ENCODE measurements at regions not wholly inside any gene's neighbourhood (a gene's known extent, or its start where the extent isn't known, plus 50 kb on each side); places are given as distances from the start of the nearest gene placed in this dataset.

DNA sequence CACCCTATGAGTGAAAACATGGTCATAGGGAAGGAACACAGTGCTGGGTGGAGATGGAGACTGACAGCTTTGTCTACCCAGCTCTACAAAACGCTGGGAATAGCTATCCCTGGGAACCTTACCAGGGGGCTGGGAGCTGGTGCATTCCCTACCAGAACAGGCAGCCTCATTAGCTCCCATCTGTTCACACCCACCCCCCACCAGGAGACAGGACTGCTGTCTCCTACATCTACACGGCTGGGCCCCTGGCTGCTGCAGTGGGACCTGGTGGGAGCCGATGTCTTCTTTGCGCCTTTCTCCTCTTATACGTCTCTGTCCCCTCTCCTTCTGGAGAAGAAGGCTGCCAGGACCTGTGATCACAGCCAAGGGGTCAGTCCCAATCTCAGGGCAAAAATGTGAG is 90.8 kb downstream of the UQCRFS1 start:
- Histone ChIP-seq H3K36me3 (ENCODE audit: control insufficient read depth, insufficient read depth, low read length) (no peaks in the 10 kb centered on the region), H3K9me3 (ENCODE audit: control insufficient read depth in 2 of 2, low read length in 2 of 2) (no peaks in the 10 kb centered on the region), H3K4me1 (ENCODE audit: control insufficient read depth, insufficient read depth, low read length, poor library complexity, severe bottlenecking) (no peaks in the 10 kb centered on the region), H3K27ac (ENCODE audit: insufficient read depth, low read length, poor library complexity, severe bottlenecking) (no peak overlapping the region), H3K27me3 (ENCODE audit: control insufficient read depth, insufficient read depth, low read length) (no peaks in the 10 kb centered on the region), H3K4me3 (ENCODE audit: low read depth, low read length) (no peak overlapping the region)
- DNase-seq (no peak), ATAC-seq (ENCODE audit: low read depth in 2 of 2) (no peak)
- H3K27me3 Mint-ChIP-seq: no peaks in the 10 kb centered on the region
- no peak overlapping the region for H3K4me3 Mint-ChIP-seq
- peaks cover 0 to 6% (median 5%) of the 10 kb centered on the region in 7 donors for H3K9me3 Mint-ChIP-seq
- H3K36me3 Mint-ChIP-seq: no peaks in the 10 kb centered on the region
- H3K27ac Mint-ChIP-seq: no peak overlapping the region
- no peaks in the 10 kb centered on the region for H3K4me1 Mint-ChIP-seq

DNA sequence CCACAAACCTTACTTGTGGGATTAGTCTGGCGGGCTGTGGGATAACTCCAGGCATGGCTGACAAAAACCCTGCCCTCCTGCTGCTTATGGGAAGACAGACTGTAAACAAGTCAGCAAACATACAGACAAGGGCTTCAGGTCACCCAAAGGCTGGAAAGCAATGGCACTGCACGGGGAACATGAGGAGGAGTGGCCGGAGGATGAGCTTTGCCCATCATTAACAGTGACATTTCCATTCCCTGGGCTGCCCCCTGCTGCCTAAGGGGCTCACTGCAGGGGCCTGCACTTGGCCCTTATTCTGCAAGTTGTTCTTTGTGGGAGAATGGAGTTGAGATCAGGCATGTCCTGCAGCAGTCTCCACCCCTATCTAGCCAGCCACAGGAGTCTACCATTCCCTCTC is 91.3 kb downstream of the UQCRFS1 start:
- Mint-ChIP-seq H3K27ac (no peak overlapping the region), H3K4me3 (no peak overlapping the region), H3K4me1 (no peaks in the 10 kb centered on the region), H3K9me3 (peaks cover 0 to 6% (median 5%) of the 10 kb centered on the region in 7 donors), H3K36me3 (no peaks in the 10 kb centered on the region), H3K27me3 (no peaks in the 10 kb centered on the region)
- no peaks in the 10 kb centered on the region for H3K27me3 ChIP-seq (ENCODE audit: control insufficient read depth, insufficient read depth, low read length)
- ATAC-seq (ENCODE audit: low read depth in 2 of 2) (no peak), DNase-seq (no peak)
- H3K4me3 ChIP-seq (ENCODE audit: low read depth, low read length): no peak overlapping the region
- no peak overlapping the region for H3K27ac ChIP-seq (ENCODE audit: insufficient read depth, low read length, poor library complexity, severe bottlenecking)
- H3K9me3 ChIP-seq (ENCODE audit: control insufficient read depth in 2 of 2, low read length in 2 of 2): no peaks in the 10 kb centered on the region
- no peaks in the 10 kb centered on the region for H3K4me1 ChIP-seq (ENCODE audit: control insufficient read depth, insufficient read depth, low read length, poor library complexity, severe bottlenecking)
- no peaks in the 10 kb centered on the region for H3K36me3 ChIP-seq (ENCODE audit: control insufficient read depth, insufficient read depth, low read length)

DNA sequence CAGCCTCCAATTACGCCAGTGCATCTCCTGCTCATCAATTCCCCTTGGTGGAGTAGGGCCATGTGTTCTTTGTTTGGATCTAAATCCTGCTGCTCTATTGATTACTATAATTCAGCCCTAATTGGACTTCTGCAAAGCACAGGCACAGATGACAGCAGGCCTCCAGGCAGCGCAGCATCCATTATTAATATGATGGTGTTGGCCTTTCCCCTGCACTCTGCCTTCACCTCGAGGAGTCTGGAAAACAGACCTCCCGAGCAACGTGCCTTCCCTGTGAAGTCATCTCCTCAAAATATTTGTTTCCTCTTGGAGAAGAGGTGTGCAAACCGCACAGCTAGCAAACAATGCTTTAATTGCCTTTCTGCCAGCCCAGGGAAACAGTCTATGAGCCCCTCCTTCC is 92.5 kb downstream of the UQCRFS1 start:
- Mint-ChIP-seq H3K9me3 (peaks cover 0 to 6% (median 4%) of the 10 kb centered on the region in 7 donors), H3K27ac (no peak overlapping the region), H3K36me3 (no peaks in the 10 kb centered on the region), H3K27me3 (no peaks in the 10 kb centered on the region), H3K4me3 (no peak overlapping the region), H3K4me1 (no peaks in the 10 kb centered on the region)
- H3K27me3 ChIP-seq (ENCODE audit: control insufficient read depth, insufficient read depth, low read length): no peaks in the 10 kb centered on the region
- ATAC-seq (ENCODE audit: low read depth in 2 of 2) (no peak), DNase-seq (no peak)
- no peaks in the 10 kb centered on the region for H3K9me3 ChIP-seq (ENCODE audit: control insufficient read depth in 2 of 2, low read length in 2 of 2)
- no peak overlapping the region for H3K27ac ChIP-seq (ENCODE audit: insufficient read depth, low read length, poor library complexity, severe bottlenecking)
- no peaks in the 10 kb centered on the region for H3K36me3 ChIP-seq (ENCODE audit: control insufficient read depth, insufficient read depth, low read length)
- no peak overlapping the region for H3K4me3 ChIP-seq (ENCODE audit: low read depth, low read length)
- H3K4me1 ChIP-seq (ENCODE audit: control insufficient read depth, insufficient read depth, low read length, poor library complexity, severe bottlenecking): no peaks in the 10 kb centered on the region

DNA sequence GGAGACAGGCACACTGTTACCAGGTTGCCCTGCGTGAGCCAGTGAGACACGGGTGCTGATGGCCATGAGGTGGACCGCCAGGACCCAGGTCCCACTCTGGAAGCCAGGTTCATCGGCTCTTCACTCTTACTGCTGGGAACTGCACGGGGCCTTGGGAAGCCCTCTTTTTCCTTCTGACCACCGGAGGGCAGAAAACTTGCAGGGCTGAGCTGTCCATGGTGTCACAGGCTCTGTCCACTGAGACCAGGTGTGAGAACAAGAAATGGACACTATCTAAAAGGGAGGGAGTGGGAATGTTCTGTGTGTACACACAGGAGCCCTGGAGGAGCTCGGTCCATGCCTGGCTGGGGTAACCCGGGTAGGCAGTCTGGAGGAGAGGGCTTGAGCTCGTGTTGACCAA is 93.4 kb downstream of the UQCRFS1 start:
- no peaks in the 10 kb centered on the region for H3K4me1 Mint-ChIP-seq
- no peaks in the 10 kb centered on the region for H3K9me3 ChIP-seq (ENCODE audit: control insufficient read depth in 2 of 2, low read length in 2 of 2)
- ATAC-seq (ENCODE audit: low read depth in 2 of 2): no peak
- H3K36me3 ChIP-seq (ENCODE audit: control insufficient read depth, insufficient read depth, low read length): no peaks in the 10 kb centered on the region
- no peak overlapping the region for H3K27ac Mint-ChIP-seq
- no peak overlapping the region for H3K27ac ChIP-seq (ENCODE audit: insufficient read depth, low read length, poor library complexity, severe bottlenecking)
- no peaks in the 10 kb centered on the region for H3K4me1 ChIP-seq (ENCODE audit: control insufficient read depth, insufficient read depth, low read length, poor library complexity, severe bottlenecking)
- no peaks in the 10 kb centered on the region for H3K36me3 Mint-ChIP-seq
- H3K4me3 ChIP-seq (ENCODE audit: low read depth, low read length): no peak overlapping the region
- H3K27me3 ChIP-seq (ENCODE audit: control insufficient read depth, insufficient read depth, low read length): no peaks in the 10 kb centered on the region
- DNase-seq: no peak
- H3K4me3 Mint-ChIP-seq: no peak overlapping the region
- H3K9me3 Mint-ChIP-seq: peaks cover 0 to 8% (median 1%) of the 10 kb centered on the region in 7 donors
- H3K27me3 Mint-ChIP-seq: no peaks in the 10 kb centered on the region

DNA sequence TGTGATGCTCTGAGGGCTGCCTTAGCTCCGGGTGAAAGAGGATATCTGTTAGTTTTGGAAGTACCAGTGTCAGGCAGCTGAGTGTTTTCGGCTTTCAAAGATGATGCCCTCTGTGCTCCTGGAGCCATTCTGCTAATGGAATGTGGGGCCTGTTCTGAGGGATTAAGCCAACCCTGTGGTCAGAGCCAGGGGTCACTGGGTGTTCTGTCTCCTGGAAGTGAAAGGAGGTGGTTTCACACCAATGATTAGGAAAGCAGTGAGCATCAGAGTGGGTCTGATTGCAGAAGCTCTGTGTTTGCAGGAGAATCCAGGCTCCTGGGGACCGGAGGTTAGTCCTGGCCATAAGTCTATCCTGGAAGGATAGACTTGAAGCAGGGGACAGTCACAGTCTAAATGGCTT is 94.6 kb downstream of the UQCRFS1 start:
- no peaks in the 10 kb centered on the region for H3K27me3 Mint-ChIP-seq
- DNase-seq (no peak), ATAC-seq (ENCODE audit: low read depth in 2 of 2) (no peak)
- no peaks in the 10 kb centered on the region for H3K27me3 ChIP-seq (ENCODE audit: control insufficient read depth, insufficient read depth, low read length)
- H3K9me3 Mint-ChIP-seq: peaks cover 0 to 6% (median 1%) of the 10 kb centered on the region in 7 donors
- H3K36me3 ChIP-seq (ENCODE audit: control insufficient read depth, insufficient read depth, low read length): no peaks in the 10 kb centered on the region
- H3K36me3 Mint-ChIP-seq: no peaks in the 10 kb centered on the region
- no peak overlapping the region for H3K4me3 Mint-ChIP-seq
- no peak overlapping the region for H3K4me3 ChIP-seq (ENCODE audit: low read depth, low read length)
- H3K27ac ChIP-seq (ENCODE audit: insufficient read depth, low read length, poor library complexity, severe bottlenecking): no peak overlapping the region
- H3K4me1 Mint-ChIP-seq: no peaks in the 10 kb centered on the region
- H3K27ac Mint-ChIP-seq: no peak overlapping the region
- no peaks in the 10 kb centered on the region for H3K9me3 ChIP-seq (ENCODE audit: control insufficient read depth in 2 of 2, low read length in 2 of 2)
- H3K4me1 ChIP-seq (ENCODE audit: control insufficient read depth, insufficient read depth, low read length, poor library complexity, severe bottlenecking): no peaks in the 10 kb centered on the region

DNA sequence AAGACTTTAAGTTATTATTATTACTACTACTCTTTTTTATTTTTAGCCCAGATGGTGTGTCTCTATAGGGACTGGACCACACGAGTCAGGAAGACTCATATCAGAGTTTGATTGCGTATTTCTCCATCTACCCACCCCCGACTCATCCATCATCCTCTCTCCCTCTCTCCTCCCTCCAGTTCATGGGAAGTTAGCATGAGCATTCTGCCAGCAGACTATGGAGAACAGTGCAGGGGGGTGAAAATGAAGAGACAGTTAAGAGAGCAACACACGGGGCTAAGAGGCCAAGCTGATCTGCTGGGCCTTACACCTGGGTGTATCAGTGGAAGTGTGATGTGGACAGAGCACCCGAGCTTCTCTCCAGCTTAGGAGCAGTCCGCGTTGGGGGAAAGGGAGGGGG is 95.0 kb downstream of the UQCRFS1 start:
- Histone ChIP-seq H3K4me3 (ENCODE audit: low read depth, low read length) (no peak overlapping the region), H3K27me3 (ENCODE audit: control insufficient read depth, insufficient read depth, low read length) (no peaks in the 10 kb centered on the region), H3K27ac (ENCODE audit: insufficient read depth, low read length, poor library complexity, severe bottlenecking) (no peak overlapping the region), H3K36me3 (ENCODE audit: control insufficient read depth, insufficient read depth, low read length) (no peaks in the 10 kb centered on the region), H3K4me1 (ENCODE audit: control insufficient read depth, insufficient read depth, low read length, poor library complexity, severe bottlenecking) (no peaks in the 10 kb centered on the region), H3K9me3 (ENCODE audit: control insufficient read depth in 2 of 2, low read length in 2 of 2) (no peaks in the 10 kb centered on the region)
- DNase-seq (no peak), ATAC-seq (ENCODE audit: low read depth in 2 of 2) (no peak)
- H3K36me3 Mint-ChIP-seq: no peaks in the 10 kb centered on the region
- no peaks in the 10 kb centered on the region for H3K4me1 Mint-ChIP-seq
- H3K27me3 Mint-ChIP-seq: no peaks in the 10 kb centered on the region
- no peak overlapping the region for H3K4me3 Mint-ChIP-seq
- H3K9me3 Mint-ChIP-seq: peaks cover 0 to 6% (median 0%) of the 10 kb centered on the region in 7 donors
- H3K27ac Mint-ChIP-seq: no peak overlapping the region

DNA sequence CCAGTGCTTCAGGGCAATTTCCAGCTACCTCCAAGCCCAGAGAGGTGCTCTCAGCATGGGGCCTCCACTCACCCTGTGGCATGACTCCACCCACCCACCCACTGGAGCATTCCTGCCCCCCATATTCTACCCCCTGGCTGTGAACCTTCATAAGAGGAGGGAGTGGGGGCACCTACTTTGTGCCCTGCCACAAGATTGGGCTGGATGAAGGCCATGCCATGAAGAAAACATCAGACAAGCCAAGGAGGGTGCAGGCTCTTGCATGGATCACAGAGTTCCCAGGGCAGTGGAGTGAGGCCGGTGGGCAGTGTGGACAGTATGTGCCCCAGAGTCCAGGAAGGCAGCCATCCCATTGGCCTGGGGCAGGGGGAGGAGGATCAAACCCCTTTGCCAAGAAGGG is 97.8 kb downstream of the UQCRFS1 start:
- Mint-ChIP-seq H3K4me3 (no peak overlapping the region), H3K27me3 (no peaks in the 10 kb centered on the region), H3K27ac (no peak overlapping the region), H3K9me3 (peaks cover 0 to 7% (median 0%) of the 10 kb centered on the region in 7 donors), H3K36me3 (no peaks in the 10 kb centered on the region), H3K4me1 (no peaks in the 10 kb centered on the region)
- DNase-seq (no peak), ATAC-seq (ENCODE audit: low read depth in 2 of 2) (no peak)
- H3K27ac ChIP-seq (ENCODE audit: insufficient read depth, low read length, poor library complexity, severe bottlenecking): no peak overlapping the region
- H3K4me1 ChIP-seq (ENCODE audit: control insufficient read depth, insufficient read depth, low read length, poor library complexity, severe bottlenecking): no peaks in the 10 kb centered on the region
- no peaks in the 10 kb centered on the region for H3K9me3 ChIP-seq (ENCODE audit: control insufficient read depth in 2 of 2, low read length in 2 of 2)
- H3K27me3 ChIP-seq (ENCODE audit: control insufficient read depth, insufficient read depth, low read length): no peaks in the 10 kb centered on the region
- no peak overlapping the region for H3K4me3 ChIP-seq (ENCODE audit: low read depth, low read length)
- H3K36me3 ChIP-seq (ENCODE audit: control insufficient read depth, insufficient read depth, low read length): no peaks in the 10 kb centered on the region

DNA sequence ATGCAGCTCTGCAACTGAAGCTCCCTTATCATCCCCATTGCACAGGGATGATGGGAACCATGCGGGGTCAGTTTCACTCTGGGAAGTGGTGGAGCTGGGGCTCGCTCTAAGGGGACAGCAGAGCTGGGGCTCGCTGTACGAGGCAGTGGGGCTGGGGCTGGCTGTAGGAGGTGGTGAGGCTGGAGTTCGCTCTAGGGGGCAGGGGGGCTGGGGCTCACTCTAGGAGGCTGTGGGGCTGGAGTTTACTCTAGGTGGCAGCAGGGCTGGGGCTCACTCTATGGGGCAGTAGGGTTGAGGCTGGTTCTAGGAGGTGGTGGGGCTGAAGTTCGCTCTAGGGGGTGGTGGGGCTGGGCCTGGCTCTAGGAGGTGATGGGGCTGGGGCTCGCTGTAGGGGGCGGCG is 99.1 kb downstream of the UQCRFS1 start:
- H3K27me3 ChIP-seq (ENCODE audit: control insufficient read depth, insufficient read depth, low read length): no peaks in the 10 kb centered on the region
- no peak for ATAC-seq (ENCODE audit: low read depth in 2 of 2)
- DNase-seq: no peak
- no peak overlapping the region for H3K27ac Mint-ChIP-seq
- H3K36me3 Mint-ChIP-seq: no peaks in the 10 kb centered on the region
- no peak overlapping the region for H3K4me3 Mint-ChIP-seq
- H3K4me1 Mint-ChIP-seq: no peaks in the 10 kb centered on the region
- H3K9me3 ChIP-seq (ENCODE audit: control insufficient read depth in 2 of 2, low read length in 2 of 2): no peaks in the 10 kb centered on the region
- no peak overlapping the region for H3K4me3 ChIP-seq (ENCODE audit: low read depth, low read length)
- H3K27ac ChIP-seq (ENCODE audit: insufficient read depth, low read length, poor library complexity, severe bottlenecking): no peak overlapping the region
- no peaks in the 10 kb centered on the region for H3K4me1 ChIP-seq (ENCODE audit: control insufficient read depth, insufficient read depth, low read length, poor library complexity, severe bottlenecking)
- H3K27me3 Mint-ChIP-seq: no peaks in the 10 kb centered on the region
- H3K36me3 ChIP-seq (ENCODE audit: control insufficient read depth, insufficient read depth, low read length): no peaks in the 10 kb centered on the region
- peaks cover 0 to 5% (median 0%) of the 10 kb centered on the region in 7 donors for H3K9me3 Mint-ChIP-seq

All from CD4-positive, CD25-positive, alpha-beta regulatory T cell (primary cell).